ENCODE measurements at regions not wholly inside any gene's neighbourhood (a gene's known extent, or its start where the extent isn't known, plus 50 kb on each side); places are given as distances from the start of the nearest gene placed in this dataset.

- DNase-seq (ENCODE audit: low spot score): no peak
Observed at GRCh38 chr18:46266473-46266872, 162.3 kb downstream of the HAUS1 start.

DNA sequence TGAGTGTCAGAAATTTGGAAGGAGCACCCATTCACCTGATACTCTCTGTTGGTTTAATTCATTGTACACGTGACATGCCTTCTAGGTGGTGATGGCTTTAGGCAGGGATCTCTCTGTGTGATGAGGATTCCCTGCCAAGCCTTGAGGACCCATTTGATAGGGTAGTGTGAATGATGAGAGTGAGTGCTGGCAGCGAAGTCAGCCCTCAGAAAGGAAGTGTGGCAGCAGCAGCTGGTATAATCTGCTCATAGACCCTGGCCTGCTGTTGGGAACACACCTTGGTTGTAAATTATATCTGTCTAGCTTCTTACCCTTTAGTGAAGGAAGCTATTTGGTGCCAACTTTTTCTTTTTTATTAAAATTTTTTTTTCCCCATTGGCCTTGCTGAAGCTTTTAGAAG, 164.5 kb downstream of the HAUS1 start:
- DNase-seq (ENCODE audit: low spot score): no peak

- DNase-seq (ENCODE audit: low spot score): no peak
Observed at GRCh38 chr18:46269275-46269674, 165.1 kb downstream of the HAUS1 start.

DNA sequence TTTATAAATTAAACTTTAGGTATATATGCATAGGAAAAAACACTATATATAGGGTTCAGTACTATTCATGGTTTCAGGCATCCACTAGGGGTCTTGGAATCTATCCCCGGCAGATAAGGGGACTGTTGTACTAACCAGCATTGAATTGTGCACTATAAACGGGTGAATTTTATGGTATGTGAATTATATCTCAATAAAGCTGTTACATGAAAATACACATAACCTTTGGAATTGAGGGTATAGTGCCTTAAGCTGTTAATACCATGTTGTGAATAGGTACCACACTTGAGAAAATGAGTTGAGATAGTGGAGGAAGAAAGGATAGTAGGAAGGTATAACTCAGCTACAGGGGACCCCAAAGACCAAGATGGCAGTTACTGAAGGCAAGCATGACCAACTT, 167.3 kb downstream of the HAUS1 start:
- DNase-seq (ENCODE audit: low spot score): no peak

- no peak for DNase-seq (ENCODE audit: low spot score)
Observed at GRCh38 chr18:46273861-46274260, 169.7 kb downstream of the HAUS1 start.

DNA sequence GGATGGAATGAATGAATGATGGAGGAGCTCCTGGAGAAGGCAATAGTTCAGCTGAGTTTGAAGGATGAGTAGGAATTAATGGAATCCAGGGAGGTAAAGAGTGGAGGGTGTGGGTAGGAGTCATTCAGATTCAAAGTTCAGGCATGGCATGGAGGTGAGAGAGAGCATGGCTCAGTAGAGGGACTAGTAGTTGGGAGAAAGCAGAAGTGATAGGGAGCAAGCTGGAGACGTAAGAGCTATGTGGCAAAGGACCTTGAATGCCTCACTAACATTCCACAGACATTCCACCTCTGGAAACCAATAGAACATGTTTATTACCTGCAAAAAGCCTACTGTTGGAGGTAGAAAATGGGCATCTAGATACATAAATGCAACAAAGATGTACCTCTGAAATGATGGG, 170.1 kb downstream of the HAUS1 start:
- no peak for DNase-seq (ENCODE audit: low spot score)

- no peak for DNase-seq (ENCODE audit: low spot score)
Observed at GRCh38 chr18:46275370-46275769, 171.2 kb downstream of the HAUS1 start.

GRCh38 chr18:46276748-46277147, 172.6 kb downstream of the HAUS1 start:
- DNase-seq (ENCODE audit: low spot score): no peak

DNA sequence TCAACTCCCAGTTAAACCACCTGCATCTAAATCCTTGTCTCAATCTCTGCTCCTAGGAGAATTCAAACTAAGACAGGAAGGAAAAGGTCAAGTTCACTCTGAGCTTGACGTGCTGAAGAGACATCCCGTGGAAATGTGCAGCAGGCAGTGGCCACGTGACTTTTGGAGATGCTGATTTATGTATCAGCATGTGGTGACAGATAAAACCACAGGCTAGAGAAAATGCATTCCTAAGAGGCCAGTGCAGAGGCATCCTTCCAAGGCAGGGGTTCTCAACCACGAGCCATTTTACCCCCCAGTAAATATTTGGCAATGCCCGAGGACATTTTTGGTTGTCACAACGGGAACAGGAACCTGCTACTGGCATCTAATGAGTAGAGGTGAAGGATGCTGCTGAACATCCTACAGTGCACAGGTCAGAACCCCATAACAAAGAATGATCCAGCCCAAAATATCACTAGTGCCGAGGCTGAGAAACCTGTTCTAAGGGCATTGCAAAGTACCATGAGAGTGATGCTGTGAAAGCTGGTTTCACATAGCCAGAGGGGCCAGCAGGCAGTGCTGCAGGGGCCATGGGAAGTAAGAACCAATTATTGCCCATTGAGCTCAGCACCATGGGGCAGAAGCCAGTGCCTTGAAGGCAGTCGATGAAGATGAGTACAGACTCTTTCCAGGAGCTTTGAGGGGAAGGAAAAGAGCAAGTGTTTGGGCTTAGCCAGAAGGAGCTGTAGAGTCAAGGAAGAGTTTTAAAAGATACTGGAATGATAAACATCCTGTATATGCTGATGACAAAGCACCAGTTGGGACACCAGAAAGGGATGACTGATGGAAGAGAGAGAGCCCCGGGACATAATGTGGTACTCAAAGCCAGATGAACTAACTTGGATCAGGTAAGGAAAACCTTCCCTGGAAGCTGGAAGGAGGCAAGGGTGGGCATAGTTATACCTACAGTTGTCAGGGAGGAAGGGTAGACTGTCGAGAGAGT, 174.6 kb downstream of the HAUS1 start:
- no peak for DNase-seq (ENCODE audit: low spot score)

DNA sequence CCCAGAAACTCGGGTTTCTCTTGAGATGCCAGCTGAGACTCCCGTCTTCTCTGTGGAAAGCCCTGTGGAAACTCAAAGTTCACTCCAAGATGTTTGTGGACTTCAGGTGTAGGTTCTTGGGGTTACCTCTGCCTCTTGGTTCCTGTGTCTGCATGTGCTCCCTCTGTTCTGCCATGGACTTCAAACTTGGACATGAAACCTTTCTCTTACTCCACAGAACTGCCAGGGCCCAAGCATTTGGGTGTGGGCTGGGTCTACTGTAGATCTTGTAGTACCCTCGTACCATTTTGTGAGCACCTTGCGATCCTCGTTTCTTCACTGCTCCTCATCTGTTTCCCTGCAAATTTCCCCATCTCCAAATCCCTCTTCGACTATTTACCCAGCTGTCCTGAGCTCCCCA, 175.5 kb downstream of the HAUS1 start:
- DNase-seq (ENCODE audit: low spot score): no peak

- DNase-seq (ENCODE audit: low spot score): peak; percentile 91
Observed at GRCh38 chr18:46281185-46282176, 177.3 kb downstream of the HAUS1 start.

- DNase-seq (ENCODE audit: low spot score): no peak
Observed at GRCh38 chr18:46282177-46282570, 178.0 kb downstream of the HAUS1 start.

- no peak for DNase-seq (ENCODE audit: low spot score)
Observed at GRCh38 chr18:46282646-46283045, 178.5 kb downstream of the HAUS1 start.

DNA sequence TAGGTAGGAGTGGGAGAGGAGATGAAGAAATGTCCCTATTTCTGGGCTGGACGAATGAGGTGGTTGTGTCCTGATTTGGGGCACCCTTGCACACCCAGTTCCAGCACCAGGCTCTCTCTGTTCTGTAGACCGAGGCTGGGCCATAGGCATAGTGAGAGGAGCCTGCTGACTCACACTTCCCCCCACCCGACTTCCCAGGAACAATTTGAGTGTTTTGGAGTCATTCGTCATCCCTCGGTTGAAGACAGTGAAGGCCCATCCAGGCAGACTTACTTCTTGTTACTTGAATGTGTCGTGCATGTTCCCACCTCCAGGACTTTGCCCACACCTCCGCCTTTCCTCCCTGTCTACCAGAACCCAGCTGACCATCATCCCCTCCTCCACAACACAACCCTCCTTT, 179.1 kb downstream of the HAUS1 start:
- DNase-seq (ENCODE audit: low spot score): no peak

GRCh38 chr18:46283895-46284295, 179.7 kb downstream of the HAUS1 start:
- DNase-seq (ENCODE audit: low spot score): no peak

DNA sequence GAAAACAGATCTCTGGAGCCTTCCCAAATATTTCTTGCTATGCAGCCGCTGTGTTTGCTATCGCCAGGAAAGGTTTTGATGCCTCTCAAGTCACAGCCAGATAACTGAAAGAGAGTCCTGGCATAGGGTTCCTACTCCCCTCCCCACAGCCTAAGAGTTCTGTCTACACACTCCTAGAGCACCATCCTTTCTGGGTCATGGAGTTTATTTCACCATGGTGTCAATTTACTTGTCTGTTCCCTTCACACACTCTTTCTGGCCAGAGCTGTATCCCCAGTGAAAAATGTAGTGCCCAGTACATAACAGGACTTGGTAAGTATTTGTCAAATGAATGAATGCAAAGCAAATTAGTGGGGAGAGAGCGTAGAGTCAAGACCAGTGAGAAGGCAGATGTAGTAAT, 185.3 kb downstream of the HAUS1 start:
- DNase-seq (ENCODE audit: low spot score): no peak

GRCh38 chr18:46289931-46290330, 185.7 kb downstream of the HAUS1 start:
- no peak for DNase-seq (ENCODE audit: low spot score)

DNA sequence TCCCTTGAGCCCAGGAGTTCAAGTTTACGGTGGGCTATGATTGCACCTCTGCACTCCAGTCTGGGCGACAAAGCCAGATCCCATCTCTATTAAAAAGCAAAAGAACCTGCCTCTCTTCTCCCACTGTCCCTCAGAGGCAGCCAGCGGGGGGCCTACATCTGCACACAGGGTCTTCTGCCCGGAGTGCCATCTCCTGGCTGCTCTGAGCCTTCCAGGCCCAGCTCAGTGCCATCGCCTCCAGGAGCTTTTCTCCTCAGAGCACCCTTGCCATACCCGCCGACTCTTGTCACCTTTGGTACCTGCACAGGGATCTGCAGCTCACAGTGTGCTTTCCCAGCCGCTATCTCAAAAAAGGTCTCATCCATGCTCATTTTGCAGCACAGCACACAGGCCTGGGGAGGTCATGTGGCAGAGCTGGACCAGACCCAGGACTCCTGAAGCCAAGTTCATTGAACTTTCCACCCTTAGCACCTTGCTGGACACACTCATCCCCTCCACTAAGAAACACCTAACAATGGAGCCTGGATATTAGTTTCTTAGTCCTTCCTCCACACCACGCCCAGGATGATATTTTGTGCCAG, 186.3 kb downstream of the HAUS1 start:
- DNase-seq (ENCODE audit: low spot score): no peak

- no peak for DNase-seq (ENCODE audit: low spot score)
Observed at GRCh38 chr18:46291149-46291548, 187.0 kb downstream of the HAUS1 start.

- DNase-seq (ENCODE audit: low spot score): no peak
Observed at GRCh38 chr18:46293742-46294181, 189.6 kb downstream of the HAUS1 start.

DNA sequence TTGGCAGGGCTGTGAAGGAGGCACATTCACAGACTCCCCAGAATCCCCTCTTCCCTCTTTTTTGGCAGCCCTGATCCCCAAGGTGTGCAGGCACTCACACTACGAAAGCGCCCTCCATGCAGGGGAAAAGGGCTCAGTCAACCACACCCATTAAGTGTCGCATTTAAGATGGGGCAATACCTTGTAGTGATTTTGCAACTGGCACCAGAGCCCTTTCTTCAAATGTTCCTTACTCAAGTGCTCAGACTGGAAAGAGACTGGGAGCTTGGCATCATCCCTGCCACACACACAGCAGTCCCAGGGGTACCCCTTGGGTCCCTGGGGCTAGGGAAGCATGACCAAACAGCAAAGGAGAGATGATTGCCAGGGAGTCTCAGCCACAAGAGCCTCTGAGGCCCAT, 190.1 kb downstream of the HAUS1 start:
- no peak for DNase-seq (ENCODE audit: low spot score)

DNA sequence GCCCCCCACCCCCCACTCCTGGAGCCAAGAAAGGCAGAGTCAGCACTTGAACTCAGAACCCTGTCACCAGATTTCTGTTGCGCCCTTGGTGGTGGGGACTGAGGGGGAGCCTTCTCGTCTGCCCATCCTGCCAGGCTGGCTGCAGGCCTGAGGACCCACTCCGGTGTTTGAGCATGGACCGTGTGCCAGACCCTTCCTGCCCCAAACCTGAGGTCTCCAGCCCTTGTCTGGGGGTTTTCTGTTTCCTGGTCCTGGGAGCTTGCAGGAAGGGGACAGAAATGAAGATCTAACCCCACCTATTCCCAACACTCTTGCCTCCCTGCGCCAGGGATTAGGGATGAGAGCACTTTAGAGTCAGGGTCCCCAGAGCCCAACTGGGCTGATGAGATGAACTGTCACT, 190.6 kb downstream of the HAUS1 start:
- no peak for DNase-seq (ENCODE audit: low spot score)

Data from D341Med (cell line).